H1 (cell line): ENCODE measurements at regions not wholly inside any gene's neighbourhood (a gene's known extent, or its start where the extent isn't known, plus 50 kb on each side); places are given as distances from the start of the nearest gene placed in this dataset.

ENCODE experiments used
- YY1 ChIP-seq: IDR thresholded peaks from 2 replicates; pipeline ENCODE4 v1.6.1; 2011; ENCODE audit warnings: low read depth, mild to moderate bottlenecking, low read length
- TF ChIP-seq, protein P1 (sequence below): fragments of 300-600 bp; sonication (generic); IDR thresholded peaks from 2 replicates; pipeline ENCODE4 v1.7.1; 2012; ENCODE audit warnings: low read length, moderate library complexity, mild to moderate bottlenecking, inconsistent platforms; ENCODE audit not compliant: insufficient replicate concordance

DNA sequence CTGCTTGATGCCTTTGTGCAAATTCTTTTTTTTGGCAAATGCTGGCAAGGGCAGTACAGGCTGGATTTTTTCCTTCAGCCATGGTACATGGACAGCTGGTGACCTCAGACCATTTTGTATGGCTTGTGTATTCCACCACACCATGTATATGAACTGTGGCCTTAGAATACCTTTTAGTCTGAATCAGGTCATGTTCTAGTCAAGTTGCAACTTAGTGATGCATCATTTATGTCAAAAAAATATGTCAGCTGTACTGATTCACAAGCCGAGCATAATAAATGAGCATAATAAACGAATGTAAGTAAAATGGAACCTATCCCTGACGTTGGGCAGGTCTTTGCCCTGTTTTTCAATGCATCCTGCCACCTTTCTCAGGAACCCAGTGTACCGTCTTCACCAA is 219.7 kb upstream of the RUNX1 start (continued):
- TF ChIP-seq, protein P1, sequence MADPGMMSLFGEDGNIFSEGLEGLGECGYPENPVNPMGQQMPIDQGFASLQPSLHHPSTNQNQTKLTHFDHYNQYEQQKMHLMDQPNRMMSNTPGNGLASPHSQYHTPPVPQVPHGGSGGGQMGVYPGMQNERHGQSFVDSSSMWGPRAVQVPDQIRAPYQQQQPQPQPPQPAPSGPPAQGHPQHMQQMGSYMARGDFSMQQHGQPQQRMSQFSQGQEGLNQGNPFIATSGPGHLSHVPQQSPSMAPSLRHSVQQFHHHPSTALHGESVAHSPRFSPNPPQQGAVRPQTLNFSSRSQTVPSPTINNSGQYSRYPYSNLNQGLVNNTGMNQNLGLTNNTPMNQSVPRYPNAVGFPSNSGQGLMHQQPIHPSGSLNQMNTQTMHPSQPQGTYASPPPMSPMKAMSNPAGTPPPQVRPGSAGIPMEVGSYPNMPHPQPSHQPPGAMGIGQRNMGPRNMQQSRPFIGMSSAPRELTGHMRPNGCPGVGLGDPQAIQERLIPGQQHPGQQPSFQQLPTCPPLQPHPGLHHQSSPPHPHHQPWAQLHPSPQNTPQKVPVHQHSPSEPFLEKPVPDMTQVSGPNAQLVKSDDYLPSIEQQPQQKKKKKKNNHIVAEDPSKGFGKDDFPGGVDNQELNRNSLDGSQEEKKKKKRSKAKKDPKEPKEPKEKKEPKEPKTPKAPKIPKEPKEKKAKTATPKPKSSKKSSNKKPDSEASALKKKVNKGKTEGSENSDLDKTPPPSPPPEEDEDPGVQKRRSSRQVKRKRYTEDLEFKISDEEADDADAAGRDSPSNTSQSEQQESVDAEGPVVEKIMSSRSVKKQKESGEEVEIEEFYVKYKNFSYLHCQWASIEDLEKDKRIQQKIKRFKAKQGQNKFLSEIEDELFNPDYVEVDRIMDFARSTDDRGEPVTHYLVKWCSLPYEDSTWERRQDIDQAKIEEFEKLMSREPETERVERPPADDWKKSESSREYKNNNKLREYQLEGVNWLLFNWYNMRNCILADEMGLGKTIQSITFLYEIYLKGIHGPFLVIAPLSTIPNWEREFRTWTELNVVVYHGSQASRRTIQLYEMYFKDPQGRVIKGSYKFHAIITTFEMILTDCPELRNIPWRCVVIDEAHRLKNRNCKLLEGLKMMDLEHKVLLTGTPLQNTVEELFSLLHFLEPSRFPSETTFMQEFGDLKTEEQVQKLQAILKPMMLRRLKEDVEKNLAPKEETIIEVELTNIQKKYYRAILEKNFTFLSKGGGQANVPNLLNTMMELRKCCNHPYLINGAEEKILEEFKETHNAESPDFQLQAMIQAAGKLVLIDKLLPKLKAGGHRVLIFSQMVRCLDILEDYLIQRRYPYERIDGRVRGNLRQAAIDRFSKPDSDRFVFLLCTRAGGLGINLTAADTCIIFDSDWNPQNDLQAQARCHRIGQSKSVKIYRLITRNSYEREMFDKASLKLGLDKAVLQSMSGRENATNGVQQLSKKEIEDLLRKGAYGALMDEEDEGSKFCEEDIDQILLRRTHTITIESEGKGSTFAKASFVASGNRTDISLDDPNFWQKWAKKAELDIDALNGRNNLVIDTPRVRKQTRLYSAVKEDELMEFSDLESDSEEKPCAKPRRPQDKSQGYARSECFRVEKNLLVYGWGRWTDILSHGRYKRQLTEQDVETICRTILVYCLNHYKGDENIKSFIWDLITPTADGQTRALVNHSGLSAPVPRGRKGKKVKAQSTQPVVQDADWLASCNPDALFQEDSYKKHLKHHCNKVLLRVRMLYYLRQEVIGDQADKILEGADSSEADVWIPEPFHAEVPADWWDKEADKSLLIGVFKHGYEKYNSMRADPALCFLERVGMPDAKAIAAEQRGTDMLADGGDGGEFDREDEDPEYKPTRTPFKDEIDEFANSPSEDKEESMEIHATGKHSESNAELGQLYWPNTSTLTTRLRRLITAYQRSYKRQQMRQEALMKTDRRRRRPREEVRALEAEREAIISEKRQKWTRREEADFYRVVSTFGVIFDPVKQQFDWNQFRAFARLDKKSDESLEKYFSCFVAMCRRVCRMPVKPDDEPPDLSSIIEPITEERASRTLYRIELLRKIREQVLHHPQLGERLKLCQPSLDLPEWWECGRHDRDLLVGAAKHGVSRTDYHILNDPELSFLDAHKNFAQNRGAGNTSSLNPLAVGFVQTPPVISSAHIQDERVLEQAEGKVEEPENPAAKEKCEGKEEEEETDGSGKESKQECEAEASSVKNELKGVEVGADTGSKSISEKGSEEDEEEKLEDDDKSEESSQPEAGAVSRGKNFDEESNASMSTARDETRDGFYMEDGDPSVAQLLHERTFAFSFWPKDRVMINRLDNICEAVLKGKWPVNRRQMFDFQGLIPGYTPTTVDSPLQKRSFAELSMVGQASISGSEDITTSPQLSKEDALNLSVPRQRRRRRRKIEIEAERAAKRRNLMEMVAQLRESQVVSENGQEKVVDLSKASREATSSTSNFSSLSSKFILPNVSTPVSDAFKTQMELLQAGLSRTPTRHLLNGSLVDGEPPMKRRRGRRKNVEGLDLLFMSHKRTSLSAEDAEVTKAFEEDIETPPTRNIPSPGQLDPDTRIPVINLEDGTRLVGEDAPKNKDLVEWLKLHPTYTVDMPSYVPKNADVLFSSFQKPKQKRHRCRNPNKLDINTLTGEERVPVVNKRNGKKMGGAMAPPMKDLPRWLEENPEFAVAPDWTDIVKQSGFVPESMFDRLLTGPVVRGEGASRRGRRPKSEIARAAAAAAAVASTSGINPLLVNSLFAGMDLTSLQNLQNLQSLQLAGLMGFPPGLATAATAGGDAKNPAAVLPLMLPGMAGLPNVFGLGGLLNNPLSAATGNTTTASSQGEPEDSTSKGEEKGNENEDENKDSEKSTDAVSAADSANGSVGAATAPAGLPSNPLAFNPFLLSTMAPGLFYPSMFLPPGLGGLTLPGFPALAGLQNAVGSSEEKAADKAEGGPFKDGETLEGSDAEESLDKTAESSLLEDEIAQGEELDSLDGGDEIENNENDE: no peak
- no peak for TF ChIP-seq YY1
- TF ChIP-seq, all 59 proteins: peak for 0
